MCF 10A (cell line): ENCODE measurements at regions not wholly inside any gene's neighbourhood (a gene's known extent, or its start where the extent isn't known, plus 50 kb on each side); places are given as distances from the start of the nearest gene placed in this dataset.

Experiments used
- BruUV-seq: library from RNA; stranded (reverse); fragments of 400-500 nt; replicated peaks from 2 replicates; lab custom pipeline; 2021; lab: Mats Ljungman, UMichigan
- CTCF ChIA-PET: fragments of 300-600 bp; sonication (Branson Sonifier 250); formaldehyde crosslinking; extraction: SDS; loops from one replicate; lab custom pipeline; 2021; ENCODE audit warnings: antibody characterized with exemption, inconsistent platforms; lab: Yijun Ruan, JAX
- POLR2A ChIA-PET: fragments of 300-600, 350-650 bp; sonication (Branson Sonifier 250); formaldehyde crosslinking; extraction: SDS; loops from one replicate; lab custom pipeline; 2020; ENCODE audit warnings: antibody characterized with exemption, inconsistent platforms; lab: Yijun Ruan, JAX
- DNase-seq: peaks from one replicate; pipeline ENCODE4 v3.0.0-alpha.2; 2018; ENCODE audit not compliant: unreplicated experiment
- H3K27ac Mint-ChIP-seq: one replicate; pipeline ENCODE4 v1.8.0; 2022; ENCODE audit warnings: mild to moderate bottlenecking, low read depth, mixed read lengths; ENCODE audit not compliant: unreplicated experiment
- H3K27me3 Mint-ChIP-seq: one replicate; pipeline ENCODE4 v1.8.0; 2022; ENCODE audit warnings: mixed read lengths; ENCODE audit not compliant: insufficient read depth, unreplicated experiment
- H3K36me3 Mint-ChIP-seq: one replicate; pipeline ENCODE4 v1.8.0; 2022; ENCODE audit warnings: mild to moderate bottlenecking, moderate library complexity, mixed read lengths; ENCODE audit not compliant: insufficient read depth, unreplicated experiment
- H3K4me1 Mint-ChIP-seq: one replicate; pipeline ENCODE4 v1.8.0; 2022; ENCODE audit warnings: mixed read lengths; ENCODE audit not compliant: insufficient read depth, unreplicated experiment
- H3K4me3 Mint-ChIP-seq: one replicate; pipeline ENCODE4 v1.8.0; 2022; ENCODE audit warnings: mild to moderate bottlenecking, moderate library complexity, mixed read lengths; ENCODE audit not compliant: unreplicated experiment
- H3K9me3 Mint-ChIP-seq: one replicate; pipeline ENCODE4 v1.8.0; 2022; ENCODE audit warnings: mixed read lengths; ENCODE audit not compliant: unreplicated experiment
- CTCF ChIP-seq: fragments of 200-600 bp; IDR thresholded peaks from one replicate; pipeline ENCODE4 v1.8.0; 2022; ENCODE audit warnings: antibody characterized with exemption, mild to moderate bottlenecking; ENCODE audit not compliant: unreplicated experiment
- intact Hi-C: fragments of 100-400 bp; cut with micrococcal nuclease; formaldehyde crosslinking; loops from 2 replicates; pipeline ENCODE4 v1.14.1; 2022

DNA sequence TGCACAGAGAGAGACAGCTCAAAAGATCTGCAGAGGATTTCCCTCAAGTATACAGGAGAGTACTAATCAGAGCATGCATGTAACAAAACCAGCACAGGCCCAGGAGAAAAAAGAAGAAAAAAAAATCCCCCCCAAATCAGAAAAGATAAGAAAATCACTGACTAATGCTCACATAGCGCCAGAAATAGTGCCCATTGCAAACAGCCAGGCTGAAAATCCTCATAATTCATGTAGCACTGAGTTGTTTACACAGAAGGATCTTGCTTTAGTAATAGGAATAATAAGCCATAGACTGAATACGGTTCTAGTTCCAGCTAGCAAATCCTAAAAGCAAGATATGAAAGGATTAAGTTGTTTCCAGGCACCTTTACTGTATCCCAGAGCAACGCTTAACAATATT is 51.8 kb upstream of the MAGEC2 start:
- intact Hi-C loops: no loop called here
- CTCF ChIA-PET: interaction anchor here (0.6 kb wide), 1 partner anchor 313 kb away, joined by 3 read pairs; no protein-coding TSS in a partner anchor
- Mint-ChIP-seq H3K27me3 (no peaks in the 10 kb centered on the region), H3K4me1 (peaks cover under 1% of the 10 kb centered on the region), H3K27ac (no peak overlapping the region), H3K4me3 (no peak overlapping the region), H3K9me3 (peaks cover 6% of the 10 kb centered on the region), H3K36me3 (no peaks in the 10 kb centered on the region)
- POLR2A ChIA-PET: no interaction called here
- BruUV-seq: no TSS peak
- no peak for TF ChIP-seq CTCF
- no peak for DNase-seq
